ENCODE measurements at regions not wholly inside any gene's neighbourhood (a gene's known extent, or its start where the extent isn't known, plus 50 kb on each side); places are given as distances from the start of the nearest gene placed in this dataset.

DNA sequence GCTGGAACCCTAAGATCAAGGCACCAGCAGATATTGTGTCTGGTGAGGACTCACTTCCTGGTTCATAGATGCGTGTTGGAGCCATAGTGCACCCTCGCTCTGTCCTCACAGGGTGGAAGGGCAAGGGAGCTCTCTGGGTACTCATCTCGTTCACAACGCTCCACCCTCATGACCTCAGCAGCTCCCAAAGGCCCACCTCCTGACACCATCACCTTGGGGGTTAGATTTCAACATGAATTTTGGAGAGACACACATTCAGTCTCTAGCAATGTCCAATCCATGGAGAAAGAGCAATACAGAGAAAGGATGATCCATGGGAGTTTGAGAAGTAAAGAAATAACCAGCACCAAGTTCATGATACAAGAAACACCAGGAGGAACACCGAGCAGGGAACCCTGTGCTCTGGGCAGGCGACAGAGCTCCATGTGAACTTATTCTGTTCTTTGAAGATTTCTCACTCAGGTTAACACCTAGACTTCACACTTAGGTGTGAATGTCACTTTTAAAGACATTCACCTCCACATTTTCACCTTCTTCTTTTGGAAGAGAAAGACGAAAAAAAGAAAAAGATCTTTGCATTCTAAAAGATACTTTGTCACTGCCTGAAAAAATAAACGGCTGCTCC is 171.8 kb upstream of the FAM9B start:
- H3K56ac ChIP-seq (replicated peaks; ENCODE audit: insufficient read length, low read depth, low read length), result no peak overlapping the region
- no peaks in the 10 kb centered on the region for H4K20me1 ChIP-seq (replicated peaks in 1 of 2; ENCODE audit: control insufficient read depth in 1 of 2, insufficient read depth in 2 of 2, low read length in 2 of 2)
- H2AK5ac ChIP-seq (ENCODE audit: low read depth, low read length), result no peak overlapping the region
- 0 out of 2 replicates have a peak overlapping the region, but pooled peaks have one; percentile 60 for H2BK12ac ChIP-seq (ENCODE audit: low read depth, low read length)
- H3K36me3 ChIP-seq (ENCODE audit: control insufficient read depth in 2 of 4, insufficient read depth in 4 of 4, low read length in 3 of 4), result no peaks in the 10 kb centered on the region
- no peaks in the 10 kb centered on the region for H3K23me2 ChIP-seq (ENCODE audit: low read depth, low read length)
- H4K5ac ChIP-seq (ENCODE audit: insufficient read length, low read depth, low read length), result no peak overlapping the region
- DNase-seq (ENCODE audit: low read depth in 1 of 2, low spot score in 2 of 2) (no peak), FAIRE-seq (no peak)
- no peak overlapping the region for H2BK15ac ChIP-seq (ENCODE audit: low read length)
- CTCF ChIA-PET (ENCODE audit: partially characterized antibody), result interaction anchor here (0.9 kb wide), 1 partner anchor 453 kb away, joined by 3 read pairs; no protein-coding TSS in a partner anchor
- 86% methylated on average over 8 of the region's 8 CpGs; no CpG with 5 or more reads in 1 of the 2 experiments for WGBS, 2 experiments (ENCODE audit: extremely low coverage in 1 of 2, insufficient coverage in 1 of 2, insufficient read length in 1 of 2, insufficient replicate concordance in 2 of 2, low coverage in 1 of 2, low lambda C conversion rate in 2 of 2, missing lambda C conversion rate in 1 of 2)
- H2BK20ac ChIP-seq (ENCODE audit: low read length), result no peak overlapping the region
- H3K4ac ChIP-seq (replicated peaks; ENCODE audit: insufficient read length, low read depth, low read length), result no peak overlapping the region
- H3K27me3 ChIP-seq (replicated peaks in 1 of 4; ENCODE audit: control insufficient read depth in 3 of 4, extremely low read depth in 1 of 4, insufficient read depth in 3 of 4, low read length in 3 of 4), result no peaks in the 10 kb centered on the region
- H3K4me3 ChIP-seq (ENCODE audit: extremely low read depth in 1 of 4, insufficient read depth in 2 of 4, low read depth in 3 of 4, low read length in 4 of 4), result no peak overlapping the region
- no peak overlapping the region for H3K4me2 ChIP-seq (ENCODE audit: insufficient read depth in 1 of 2, low read depth in 2 of 2, low read length in 2 of 2)
- H3K23ac ChIP-seq (ENCODE audit: insufficient read length), result no peak overlapping the region
- H3K9ac ChIP-seq (replicated peaks in 1 of 4; ENCODE audit: extremely low read depth in 1 of 4, low read depth in 3 of 4, low read length in 3 of 4), result no peak overlapping the region
- H4K91ac ChIP-seq (replicated peaks; ENCODE audit: insufficient read length, low read length), result no peak overlapping the region
- no peaks in the 10 kb centered on the region for H3K79me1 ChIP-seq (ENCODE audit: low read depth, low read length)
- no peak overlapping the region for H2BK5ac ChIP-seq (ENCODE audit: low read depth, low read length)
- no peak overlapping the region for H3K14ac ChIP-seq (ENCODE audit: insufficient read length)
- no peaks in the 10 kb centered on the region for H3K9me3 ChIP-seq (ENCODE audit: insufficient read depth in 2 of 2, low read depth in 1 of 2, low read length in 1 of 2)
- no peak overlapping the region for H4K8ac ChIP-seq (ENCODE audit: extremely low read depth, insufficient read depth, low read length)
- no peaks in the 10 kb centered on the region for H3K79me2 ChIP-seq (ENCODE audit: control insufficient read depth in 1 of 2, insufficient read depth in 2 of 2, low read length in 2 of 2)
- H3K18ac ChIP-seq (ENCODE audit: extremely low read depth, low read length), result no peak overlapping the region
- H2AFZ ChIP-seq (ENCODE audit: low read length), result no peak overlapping the region
- TF ChIP-seq RXRA (IDR thresholded peaks at IDR 0.05; ENCODE audit: insufficient read depth, low read depth, low read length) (no peak), RAD21 (IDR thresholded peaks at IDR 0.05 in 1 of 2, conservative IDR thresholded peaks at IDR 0.05 in 1 of 2; ENCODE audit: low read depth in 2 of 2, low read length in 2 of 2) (no peak), NANOG (IDR thresholded peaks at IDR 0.05; ENCODE audit: insufficient read depth, low read depth, low read length, poor library complexity, severe bottlenecking) (no peak), POLR2A (IDR thresholded peaks at IDR 0.05; ENCODE audit: control extremely low read depth in 1 of 2, low read depth in 2 of 2, low read length in 2 of 2) (no peak), RFX5 (IDR thresholded peaks at IDR 0.05; ENCODE audit: borderline replicate concordance, low read depth, low read length) (no peak), BACH1 (IDR thresholded peaks at IDR 0.05; ENCODE audit: low read length) (no peak), TCF12 (IDR thresholded peaks at IDR 0.05; ENCODE audit: low read depth, low read length) (no peak), SIRT6 (IDR thresholded peaks at IDR 0.05; ENCODE audit: low read length) (no peak)
- peaks cover 0 to 2% (median 0%) of the 10 kb centered on the region in 4 experiments; a peak in 1 of 7 replicates for H3K4me1 ChIP-seq (replicated peaks in 1 of 4; ENCODE audit: control insufficient read depth in 3 of 4, insufficient read depth in 4 of 4, low read length in 3 of 4)
- POLR2A ChIA-PET (ENCODE audit: partially characterized antibody), result no interaction called here
- no peak overlapping the region for H2BK120ac ChIP-seq (replicated peaks; ENCODE audit: low read depth, low read length)
- H3K27ac ChIP-seq (ENCODE audit: low read depth, low read length), result no peak overlapping the region
